Neural cell (in vitro differentiated cells): ENCODE measurements at regions not wholly inside any gene's neighbourhood (a gene's known extent, or its start where the extent isn't known, plus 50 kb on each side); places are given as distances from the start of the nearest gene placed in this dataset.

ENCODE experiments used
- CTCF ChIP-seq: fragments of 450-650 bp; IDR thresholded peaks from 2 replicates; pipeline ENCODE4 v1.5.1; 2014; ENCODE audit warnings: antibody characterized with exemption, mild to moderate bottlenecking, moderate library complexity; ENCODE audit not compliant: poor library complexity, severe bottlenecking
- EP300 ChIP-seq: fragments of 450-650 bp; conservative IDR thresholded peaks from 2 replicates; pipeline ENCODE4 v1.6.1; 2014; ENCODE audit warnings: antibody characterized with exemption, mild to moderate bottlenecking, moderate library complexity; ENCODE audit not compliant: poor library complexity, severe bottlenecking
- MXI1 ChIP-seq: fragments of 450-650 bp; conservative IDR thresholded peaks from 2 replicates; pipeline ENCODE4 v1.6.1; 2014; ENCODE audit warnings: antibody characterized with exemption, mild to moderate bottlenecking; ENCODE audit not compliant: poor library complexity, severe bottlenecking
- POLR2AphosphoS5 ChIP-seq: IDR thresholded peaks from 2 replicates; pipeline ENCODE4 v1.6.1; 2012
- RAD21 ChIP-seq: fragments of 450-650 bp; conservative IDR thresholded peaks from 2 replicates; pipeline ENCODE4 v1.6.1; 2014; ENCODE audit warnings: antibody characterized with exemption, mild to moderate bottlenecking, moderate library complexity
- TF ChIP-seq, protein P1 (sequence below): IDR thresholded peaks from 2 replicates; pipeline ENCODE4 v1.6.1; 2012; ENCODE audit warnings: borderline replicate concordance

GRCh38 chr1:175873290-175873935 lies 130.0 kb upstream of the TNR start:
- TF ChIP-seq CTCF = no peak
- TF ChIP-seq MXI1 = no peak
- TF ChIP-seq EP300 = no peak
- TF ChIP-seq, protein P1, sequence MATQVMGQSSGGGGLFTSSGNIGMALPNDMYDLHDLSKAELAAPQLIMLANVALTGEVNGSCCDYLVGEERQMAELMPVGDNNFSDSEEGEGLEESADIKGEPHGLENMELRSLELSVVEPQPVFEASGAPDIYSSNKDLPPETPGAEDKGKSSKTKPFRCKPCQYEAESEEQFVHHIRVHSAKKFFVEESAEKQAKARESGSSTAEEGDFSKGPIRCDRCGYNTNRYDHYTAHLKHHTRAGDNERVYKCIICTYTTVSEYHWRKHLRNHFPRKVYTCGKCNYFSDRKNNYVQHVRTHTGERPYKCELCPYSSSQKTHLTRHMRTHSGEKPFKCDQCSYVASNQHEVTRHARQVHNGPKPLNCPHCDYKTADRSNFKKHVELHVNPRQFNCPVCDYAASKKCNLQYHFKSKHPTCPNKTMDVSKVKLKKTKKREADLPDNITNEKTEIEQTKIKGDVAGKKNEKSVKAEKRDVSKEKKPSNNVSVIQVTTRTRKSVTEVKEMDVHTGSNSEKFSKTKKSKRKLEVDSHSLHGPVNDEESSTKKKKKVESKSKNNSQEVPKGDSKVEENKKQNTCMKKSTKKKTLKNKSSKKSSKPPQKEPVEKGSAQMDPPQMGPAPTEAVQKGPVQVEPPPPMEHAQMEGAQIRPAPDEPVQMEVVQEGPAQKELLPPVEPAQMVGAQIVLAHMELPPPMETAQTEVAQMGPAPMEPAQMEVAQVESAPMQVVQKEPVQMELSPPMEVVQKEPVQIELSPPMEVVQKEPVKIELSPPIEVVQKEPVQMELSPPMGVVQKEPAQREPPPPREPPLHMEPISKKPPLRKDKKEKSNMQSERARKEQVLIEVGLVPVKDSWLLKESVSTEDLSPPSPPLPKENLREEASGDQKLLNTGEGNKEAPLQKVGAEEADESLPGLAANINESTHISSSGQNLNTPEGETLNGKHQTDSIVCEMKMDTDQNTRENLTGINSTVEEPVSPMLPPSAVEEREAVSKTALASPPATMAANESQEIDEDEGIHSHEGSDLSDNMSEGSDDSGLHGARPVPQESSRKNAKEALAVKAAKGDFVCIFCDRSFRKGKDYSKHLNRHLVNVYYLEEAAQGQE = no peak
- no peak for TF ChIP-seq RAD21
- no peak for TF ChIP-seq POLR2AphosphoS5
